ENCODE measurements at regions not wholly inside any gene's neighbourhood (a gene's known extent, or its start where the extent isn't known, plus 50 kb on each side); places are given as distances from the start of the nearest gene placed in this dataset.

DNA sequence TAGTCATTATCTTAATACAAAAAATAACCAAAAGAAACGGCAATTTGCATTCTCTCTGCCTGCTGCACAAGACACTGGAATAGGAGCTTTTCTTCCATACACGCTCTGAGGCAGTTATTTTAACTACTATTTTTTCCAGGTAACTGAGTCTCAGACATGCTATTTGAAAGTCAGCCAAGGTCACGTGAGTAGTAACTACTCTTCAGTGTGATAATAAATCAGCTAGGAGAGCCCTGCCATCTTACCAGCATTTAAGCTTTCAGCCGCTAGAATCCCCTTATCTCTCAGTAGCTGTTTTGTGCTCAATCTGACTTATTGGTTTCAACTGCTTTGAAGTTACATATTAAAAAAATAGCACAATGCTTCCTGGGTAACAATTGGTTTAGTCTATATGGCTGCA is 84.5 kb downstream of the NRN1 start:
- no peaks in the 10 kb centered on the region for H3K27me3 ChIP-seq
- intact Hi-C loops (cut with DNase I): no loop called here
- no peak overlapping the region for H3K27ac ChIP-seq
- DNase-seq: no peak
- no peak overlapping the region for H3K4me3 ChIP-seq
- no peaks in the 10 kb centered on the region for H3K9me3 ChIP-seq (replicated peaks in 1 of 3)
- TF ChIP-seq, protein P1, sequence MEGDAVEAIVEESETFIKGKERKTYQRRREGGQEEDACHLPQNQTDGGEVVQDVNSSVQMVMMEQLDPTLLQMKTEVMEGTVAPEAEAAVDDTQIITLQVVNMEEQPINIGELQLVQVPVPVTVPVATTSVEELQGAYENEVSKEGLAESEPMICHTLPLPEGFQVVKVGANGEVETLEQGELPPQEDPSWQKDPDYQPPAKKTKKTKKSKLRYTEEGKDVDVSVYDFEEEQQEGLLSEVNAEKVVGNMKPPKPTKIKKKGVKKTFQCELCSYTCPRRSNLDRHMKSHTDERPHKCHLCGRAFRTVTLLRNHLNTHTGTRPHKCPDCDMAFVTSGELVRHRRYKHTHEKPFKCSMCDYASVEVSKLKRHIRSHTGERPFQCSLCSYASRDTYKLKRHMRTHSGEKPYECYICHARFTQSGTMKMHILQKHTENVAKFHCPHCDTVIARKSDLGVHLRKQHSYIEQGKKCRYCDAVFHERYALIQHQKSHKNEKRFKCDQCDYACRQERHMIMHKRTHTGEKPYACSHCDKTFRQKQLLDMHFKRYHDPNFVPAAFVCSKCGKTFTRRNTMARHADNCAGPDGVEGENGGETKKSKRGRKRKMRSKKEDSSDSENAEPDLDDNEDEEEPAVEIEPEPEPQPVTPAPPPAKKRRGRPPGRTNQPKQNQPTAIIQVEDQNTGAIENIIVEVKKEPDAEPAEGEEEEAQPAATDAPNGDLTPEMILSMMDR (IDR thresholded peaks at IDR 0.05): no peak
- TF ChIP-seq POLR2A (IDR thresholded peaks at IDR 0.05): no peak
- H3K4me1 ChIP-seq (replicated peaks in 1 of 2): no peaks in the 10 kb centered on the region
- WGBS, 4 donors: 37 to 44% (median 41%) methylated on average over 4 of the region's 4 CpGs
- no peaks in the 10 kb centered on the region for H3K36me3 ChIP-seq (replicated peaks in 1 of 2)

DNA sequence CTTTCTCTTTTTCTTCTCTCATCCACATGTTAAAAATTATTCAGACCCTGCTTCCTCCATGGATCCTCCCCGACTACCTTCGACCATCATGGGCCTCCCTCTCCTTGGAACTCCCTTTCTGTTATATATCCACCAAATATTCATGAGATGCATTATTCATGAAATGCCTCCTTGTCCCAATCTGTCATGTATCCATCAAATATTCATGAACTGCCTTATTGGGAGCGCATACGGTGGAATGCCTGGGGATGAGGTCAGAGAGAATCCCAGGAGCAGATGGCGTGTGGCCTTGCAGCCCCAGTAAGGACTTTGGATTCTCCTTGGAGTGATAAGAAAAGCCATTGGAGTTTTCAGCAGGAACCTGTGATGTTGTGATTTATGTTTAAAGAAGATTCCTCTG is 97.0 kb downstream of the NRN1 start:
- WGBS, 4 donors: 89 to 98% (median 92%) methylated on average over 5 of the region's 5 CpGs
- no peak overlapping the region for H3K27ac ChIP-seq
- peaks cover 0 to 4% of the 10 kb centered on the region in 2 donors for H3K4me1 ChIP-seq (replicated peaks in 1 of 2)
- H3K27me3 ChIP-seq: no peaks in the 10 kb centered on the region
- TF ChIP-seq, protein P1 (IDR thresholded peaks at IDR 0.05): no peak
- TF ChIP-seq POLR2A (IDR thresholded peaks at IDR 0.05): no peak
- intact Hi-C loops (cut with DNase I): no loop called here
- H3K9me3 ChIP-seq (replicated peaks in 1 of 3): no peaks in the 10 kb centered on the region
- H3K4me3 ChIP-seq: no peak overlapping the region
- no peak for DNase-seq
- H3K36me3 ChIP-seq (replicated peaks in 1 of 2): no peaks in the 10 kb centered on the region

DNA sequence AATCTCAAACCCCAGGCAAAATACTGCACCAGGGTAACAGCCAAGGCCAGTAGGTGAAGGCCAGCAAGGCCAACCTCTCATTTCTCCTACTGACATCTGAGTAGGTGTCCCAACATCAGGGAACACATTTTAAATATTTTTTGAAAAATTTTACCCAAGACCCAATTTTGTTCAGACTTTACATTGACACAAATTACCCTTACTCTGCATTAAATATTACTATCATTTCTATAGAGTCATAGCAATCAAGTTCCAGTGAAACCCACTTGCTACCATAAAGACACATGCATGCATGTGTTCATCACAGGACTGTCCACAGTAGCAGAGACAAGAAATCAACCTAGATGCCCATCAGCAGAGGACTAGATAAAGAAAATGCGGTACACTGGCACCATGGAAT is 99.9 kb downstream of the NRN1 start:
- intact Hi-C loops (cut with DNase I): no loop called here
- no peak overlapping the region for H3K4me3 ChIP-seq
- 93 to 100% (median 99%) methylated on average over 1 of the region's 1 CpG for WGBS, 4 donors
- no peaks in the 10 kb centered on the region for H3K9me3 ChIP-seq (replicated peaks in 1 of 3)
- no peaks in the 10 kb centered on the region for H3K27me3 ChIP-seq
- H3K27ac ChIP-seq: no peak overlapping the region
- H3K4me1 ChIP-seq (replicated peaks in 1 of 2): peaks cover 0 to 4% of the 10 kb centered on the region in 2 donors
- no peaks in the 10 kb centered on the region for H3K36me3 ChIP-seq (replicated peaks in 1 of 2)
- no peak for DNase-seq
- TF ChIP-seq, protein P1 (IDR thresholded peaks at IDR 0.05): no peak
- no peak for TF ChIP-seq POLR2A (IDR thresholded peaks at IDR 0.05)

DNA sequence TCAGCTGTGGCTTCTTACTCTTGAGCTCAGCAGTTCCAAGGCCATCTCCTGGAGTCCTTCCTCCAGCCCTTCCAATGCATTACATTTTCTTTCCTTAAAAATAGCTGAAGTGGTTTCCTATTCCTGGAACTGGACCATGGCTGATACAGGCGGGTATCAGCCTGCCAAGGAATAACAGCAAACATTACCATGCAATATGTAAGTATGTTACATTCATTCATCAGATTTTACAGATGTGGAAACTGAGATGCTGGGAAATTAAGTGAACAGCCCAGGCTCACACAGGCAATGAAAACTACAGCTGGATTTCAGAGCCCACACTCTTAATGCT is 100.4 kb downstream of the NRN1 start:
- Histone ChIP-seq H3K9me3 (replicated peaks in 1 of 3) (no peaks in the 10 kb centered on the region), H3K27me3 (no peaks in the 10 kb centered on the region), H3K36me3 (replicated peaks in 1 of 2) (no peaks in the 10 kb centered on the region), H3K4me3 (no peak overlapping the region), H3K4me1 (replicated peaks in 1 of 2) (peaks cover 0 to 4% of the 10 kb centered on the region in 2 donors), H3K27ac (no peak overlapping the region)
- no peak for TF ChIP-seq POLR2A (IDR thresholded peaks at IDR 0.05)
- TF ChIP-seq, protein P1 (IDR thresholded peaks at IDR 0.05): no peak
- 87 to 97% (median 90%) methylated on average over 1 of the region's 1 CpG for WGBS, 4 donors
- intact Hi-C loops (cut with DNase I): no loop called here
- no peak for DNase-seq
